GM18909 (cell line): ENCODE measurements at regions not wholly inside any gene's neighbourhood (a gene's known extent, or its start where the extent isn't known, plus 50 kb on each side); places are given as distances from the start of the nearest gene placed in this dataset.
"Not testable (repeated sequence)": the region's sequence is repeated elsewhere in the genome, so short reads cannot be mapped to it uniquely, and the experiment has no call there.

Source experiments
- ATAC-seq: cut with Tn5 transposase; IDR thresholded peaks from one replicate; pipeline ENCODE4 v1.9.1; 2021; ENCODE audit warnings: mild to moderate bottlenecking; ENCODE audit not compliant: unreplicated experiment, poor library complexity

- no peak for ATAC-seq
These were observed 256.0 kb downstream of the SV2B start for GRCh38 chr15:91356083-91356482.

DNA sequence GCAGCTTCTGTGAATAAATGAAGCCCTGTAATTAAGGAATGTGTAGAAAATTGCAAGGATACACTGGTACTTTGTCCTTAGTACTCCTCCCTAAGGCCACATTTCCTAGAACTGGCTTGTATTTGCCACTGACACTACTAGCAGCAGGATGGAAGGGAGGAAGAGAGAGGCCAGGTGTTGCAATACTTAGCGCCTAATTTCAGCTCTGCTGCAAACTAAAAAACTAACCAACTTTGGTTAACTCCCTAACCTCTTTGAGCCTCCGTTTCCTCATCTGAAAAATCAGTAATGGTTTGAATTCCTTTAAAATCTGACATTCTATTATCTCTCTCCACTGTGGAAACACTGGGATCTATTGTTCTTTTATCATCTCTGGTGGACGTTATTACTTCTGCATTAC lies 257.0 kb downstream of the SV2B start:
- no peak for ATAC-seq

GRCh38 chr15:91357486-91357885 lies 257.4 kb downstream of the SV2B start:
- ATAC-seq, result no peak

DNA sequence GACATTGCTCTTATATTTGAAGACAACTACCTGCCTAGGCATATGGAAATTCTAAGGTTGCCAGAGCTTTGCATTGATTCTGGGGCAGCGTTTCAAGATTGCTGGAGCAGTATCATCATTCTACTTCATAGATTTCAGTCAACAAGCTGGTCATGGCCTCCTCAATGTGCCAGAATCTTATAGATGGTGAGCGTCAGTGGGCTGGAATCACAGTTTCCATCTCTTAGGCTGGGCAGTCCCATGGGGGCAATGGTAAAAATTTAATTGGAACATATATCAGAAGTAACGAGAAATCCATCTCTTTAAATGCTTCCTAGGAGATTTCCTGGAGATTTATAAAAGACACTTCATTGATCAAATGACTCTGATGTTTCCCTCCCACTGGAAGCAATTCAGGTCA lies 258.3 kb downstream of the SV2B start:
- no peak for ATAC-seq

GRCh38 chr15:91361696-91362095 lies 261.6 kb downstream of the SV2B start:
- ATAC-seq, result not testable (repeated sequence)

DNA sequence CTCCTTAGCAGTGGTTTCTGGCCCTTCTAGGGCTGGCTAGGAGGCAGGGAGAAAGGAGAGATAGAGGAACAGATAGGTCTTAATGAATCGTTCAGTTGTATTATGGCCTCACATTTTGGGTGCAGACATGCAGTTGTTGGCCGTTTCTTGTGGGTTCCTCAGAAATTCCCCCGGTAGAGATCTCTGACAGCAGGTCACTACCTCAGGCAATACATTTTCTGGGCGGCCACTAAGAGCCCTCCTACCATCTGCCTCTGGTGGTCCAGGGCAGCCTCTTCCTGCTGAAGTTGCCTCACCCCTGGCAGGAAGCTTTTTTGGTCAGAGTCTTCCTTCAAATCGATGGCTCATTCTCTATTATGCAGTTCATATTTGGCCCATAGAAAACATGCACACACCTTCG lies 266.1 kb downstream of the SV2B start:
- ATAC-seq, result no peak

GRCh38 chr15:91368611-91369010 lies 268.6 kb downstream of the SV2B start:
- ATAC-seq, result no peak

DNA sequence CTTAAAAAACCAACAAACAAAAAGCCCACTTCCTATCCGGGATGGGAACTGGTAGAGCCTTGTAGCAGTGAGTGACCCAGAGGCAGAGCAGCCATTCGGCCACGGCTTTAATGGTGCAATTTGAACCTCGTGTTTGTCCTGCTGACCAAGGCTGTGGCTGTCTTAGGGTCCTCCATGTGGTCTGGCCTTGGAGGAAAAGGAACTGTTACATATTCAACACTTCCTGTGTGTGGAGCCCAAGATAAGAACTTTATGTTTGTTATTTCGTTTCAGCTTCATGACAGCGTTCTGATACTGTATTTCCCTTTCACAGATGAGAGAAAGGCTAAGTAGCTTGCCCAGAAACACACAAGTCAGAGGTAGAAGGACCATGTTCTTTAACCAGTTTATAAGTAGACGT lies 269.8 kb downstream of the SV2B start:
- ATAC-seq, result no peak

DNA sequence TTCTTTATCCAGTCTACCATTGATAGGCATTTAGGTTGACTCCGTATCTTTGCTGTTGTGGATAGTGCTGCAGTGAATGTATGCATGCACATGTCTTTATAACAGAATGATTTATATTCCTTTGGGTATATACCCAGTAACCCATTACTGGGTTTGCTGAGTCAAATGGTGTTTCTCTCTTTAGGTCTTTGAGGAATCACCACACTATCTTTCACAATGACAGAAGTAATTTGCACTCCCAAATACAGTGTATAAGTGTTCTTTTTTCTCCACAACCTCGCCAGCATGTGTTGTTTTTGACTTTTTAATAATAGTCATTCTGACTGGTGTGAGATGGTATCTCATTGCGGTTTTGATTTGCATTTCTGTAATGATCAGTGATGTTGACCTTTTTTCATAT lies 271.3 kb downstream of the SV2B start:
- not testable (repeated sequence) for ATAC-seq

GRCh38 chr15:91374336-91374735 lies 274.3 kb downstream of the SV2B start:
- ATAC-seq, result no peak

DNA sequence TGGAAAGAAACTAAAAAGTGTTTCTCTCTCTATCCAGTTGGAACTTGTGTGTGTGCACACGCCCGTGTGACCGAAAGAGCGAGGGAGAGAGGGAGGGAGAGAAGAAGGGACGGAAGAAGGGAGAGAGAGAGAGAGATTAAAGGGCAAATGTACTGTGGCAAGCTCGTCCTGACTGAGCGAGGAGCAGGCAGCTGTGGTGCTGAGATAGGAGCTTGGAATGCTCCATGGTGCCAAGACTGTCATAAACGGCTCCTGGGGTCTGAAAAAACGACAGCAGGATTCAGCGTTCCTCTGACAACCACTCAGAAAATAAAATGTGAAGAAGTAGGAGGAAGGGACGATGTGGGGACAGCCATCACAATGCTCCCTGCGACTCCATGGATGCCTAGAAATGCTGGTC lies 276.0 kb downstream of the SV2B start:
- ATAC-seq, result no peak

DNA sequence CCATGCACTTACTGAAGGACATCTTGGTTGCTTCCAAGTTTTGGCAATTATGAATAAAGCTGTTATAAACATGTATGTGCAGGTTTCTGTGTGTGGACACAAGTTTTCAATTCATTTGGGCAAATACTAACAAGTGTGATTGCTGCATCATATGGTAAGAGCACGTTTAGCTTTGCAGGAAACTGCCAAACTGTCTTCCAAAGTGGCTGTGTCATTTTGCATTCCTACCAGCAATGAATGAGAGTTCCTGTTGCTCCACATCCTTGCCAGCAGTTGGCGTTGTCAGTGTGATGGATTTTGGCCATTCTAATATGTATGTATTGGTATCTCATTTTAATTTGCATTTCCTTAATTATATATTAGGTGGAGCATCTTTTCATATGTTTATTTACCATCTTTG lies 280.1 kb downstream of the SV2B start:
- ATAC-seq, result no peak

GRCh38 chr15:91383532-91383931 lies 283.5 kb downstream of the SV2B start:
- ATAC-seq, result no peak

DNA sequence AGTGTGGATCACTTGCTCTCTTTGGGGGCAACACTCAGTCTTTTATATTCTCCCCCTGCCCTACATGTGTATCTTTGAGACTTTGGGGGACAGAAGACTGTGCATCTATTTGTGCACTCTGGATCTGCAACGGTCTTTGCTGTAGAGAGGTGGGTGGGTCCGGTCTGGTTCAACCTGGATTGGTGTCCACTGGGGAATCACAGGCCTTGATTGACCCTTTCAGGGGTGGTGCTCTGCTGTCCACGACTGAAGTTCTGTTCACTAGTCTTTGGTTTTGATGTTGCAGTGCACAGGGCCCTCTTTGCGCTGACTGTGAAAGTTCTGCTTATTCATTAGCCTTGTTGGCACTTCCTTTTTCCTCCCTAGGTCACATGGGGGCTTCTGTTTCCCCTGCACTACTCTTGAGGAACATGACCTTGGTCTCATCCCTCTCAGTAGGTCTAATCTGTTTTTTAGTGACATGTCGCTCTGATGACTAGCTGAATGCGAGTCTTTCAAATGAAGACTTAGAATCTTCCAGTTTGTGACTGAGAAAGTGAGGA lies 284.2 kb downstream of the SV2B start:
- no peak for ATAC-seq

- ATAC-seq, result no peak
These were observed 285.3 kb downstream of the SV2B start for GRCh38 chr15:91385311-91385710.

GRCh38 chr15:91393186-91393585 lies 293.1 kb downstream of the SV2B start:
- no peak for ATAC-seq

DNA sequence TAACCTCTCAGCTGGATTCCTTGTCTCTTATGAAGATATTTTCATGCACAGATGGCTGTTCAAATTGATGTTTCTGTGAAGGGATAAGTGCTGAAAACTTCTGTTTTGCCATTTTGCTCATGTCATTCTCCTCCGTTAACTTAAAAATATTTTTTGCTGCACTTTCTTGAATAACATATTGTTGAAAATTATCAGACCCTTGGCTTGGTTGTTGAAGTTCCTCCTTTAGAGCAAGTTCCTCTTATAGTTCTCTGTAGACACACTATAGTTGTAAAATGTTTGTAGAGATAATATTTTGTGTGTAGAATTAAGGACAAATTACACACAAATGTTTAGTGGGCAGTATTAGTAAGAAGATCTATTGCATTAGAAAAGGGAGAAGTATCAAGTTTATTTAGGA lies 300.4 kb downstream of the SV2B start:
- no peak for ATAC-seq

DNA sequence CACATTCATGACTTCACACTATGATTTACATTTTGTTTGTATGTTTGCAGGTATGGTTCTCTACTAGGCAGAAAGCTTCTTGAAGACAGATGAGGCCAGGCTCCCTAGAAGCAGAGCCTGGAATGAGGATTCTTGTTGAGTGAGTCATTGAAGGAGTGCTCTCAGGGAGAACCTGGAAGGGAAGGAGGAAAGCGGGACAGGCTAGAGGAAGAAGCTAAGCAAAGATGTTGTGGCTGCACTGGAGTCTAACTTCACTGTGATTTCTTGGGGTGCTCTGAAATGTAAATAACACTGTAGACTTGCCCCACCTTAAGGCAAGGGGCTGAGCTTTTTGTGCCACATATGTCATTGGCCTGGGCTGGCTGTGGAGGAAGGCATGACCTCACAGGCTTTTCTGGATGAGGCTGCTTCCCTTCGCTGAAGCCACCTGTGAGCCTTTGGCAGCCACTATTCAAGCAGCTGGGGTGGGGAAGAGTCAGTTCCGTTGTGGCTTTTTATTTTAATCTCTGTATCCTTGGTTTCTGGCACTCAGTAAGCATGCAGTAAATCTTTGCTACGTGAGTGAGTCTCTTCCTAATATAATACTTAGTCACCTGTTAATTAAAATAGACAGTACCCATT lies 307.3 kb downstream of the SV2B start:
- no peak for ATAC-seq

GRCh38 chr15:91408476-91409076 lies 308.5 kb downstream of the SV2B start:
- no peak for ATAC-seq

DNA sequence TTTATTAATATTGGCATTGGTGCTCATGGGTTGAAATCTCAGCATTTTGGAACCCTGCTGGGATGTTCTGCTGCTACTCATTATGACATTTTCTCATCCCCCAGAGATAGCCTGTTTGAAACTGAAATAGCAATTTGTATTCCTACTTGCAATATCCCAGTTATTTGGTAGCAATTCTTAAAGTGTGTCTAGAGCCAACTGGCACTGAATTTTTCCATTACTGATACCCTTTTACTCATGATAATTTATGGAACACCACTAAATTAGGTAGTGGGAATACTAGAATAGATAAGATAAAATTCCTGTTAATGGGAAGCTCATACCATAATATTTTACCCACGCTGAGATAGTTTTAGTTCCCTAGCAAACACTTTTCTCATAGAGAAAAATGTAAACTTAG lies 309.3 kb downstream of the SV2B start:
- ATAC-seq, result no peak

DNA sequence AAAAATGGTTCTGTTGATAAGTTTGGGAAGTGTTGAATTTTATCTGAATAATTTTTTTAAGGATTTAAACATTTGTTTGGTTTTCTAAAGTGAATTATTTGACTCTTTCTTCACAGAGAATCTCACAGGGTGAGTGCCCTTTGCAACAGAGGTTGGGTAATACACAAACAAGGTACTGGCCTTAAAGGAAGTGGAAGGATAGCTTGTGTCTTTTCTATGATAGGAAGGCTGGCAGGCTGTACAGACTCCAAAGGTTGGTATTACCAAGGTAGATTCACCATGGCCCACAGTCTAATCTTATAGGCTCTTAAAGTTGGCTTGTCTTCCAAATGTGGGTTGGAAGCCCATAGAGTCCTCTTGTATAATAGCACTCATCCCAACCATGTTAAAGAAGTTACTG lies 311.5 kb downstream of the SV2B start:
- no peak for ATAC-seq
